GM21381 (cell line): ENCODE measurements at regions not wholly inside any gene's neighbourhood (a gene's known extent, or its start where the extent isn't known, plus 50 kb on each side); places are given as distances from the start of the nearest gene placed in this dataset.

Experiments used
- ATAC-seq: cut with Tn5 transposase; IDR thresholded peaks from one replicate; pipeline ENCODE4 v1.9.1; 2021; ENCODE audit warnings: mild to moderate bottlenecking, moderate library complexity; ENCODE audit not compliant: unreplicated experiment

GRCh38 chr1:182297335-182297734 lies 94.3 kb downstream of the GLUL start:
- no peak for ATAC-seq

DNA sequence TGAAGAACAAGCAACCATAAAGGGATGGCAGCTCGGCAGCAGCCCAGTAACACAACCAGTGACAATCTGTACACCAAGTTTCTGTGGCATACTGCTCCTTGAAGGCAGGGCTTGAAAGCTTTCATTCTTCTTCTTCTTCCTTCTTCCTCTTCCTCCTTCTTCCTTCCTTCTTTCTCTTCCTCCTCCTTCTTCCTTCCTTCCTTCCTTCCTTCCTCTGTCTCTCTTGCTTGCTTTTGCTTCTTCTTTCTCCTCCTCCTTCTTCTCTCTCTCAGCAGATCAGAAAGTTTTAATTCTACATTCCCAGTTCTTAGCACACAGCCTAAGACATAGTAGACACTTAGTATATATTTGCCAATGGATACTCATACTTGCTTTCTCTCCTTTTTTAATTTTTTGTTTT lies 95.9 kb downstream of the GLUL start:
- ATAC-seq: no peak

GRCh38 chr1:182293119-182293589 lies 98.4 kb downstream of the GLUL start:
- no peak for ATAC-seq

- ATAC-seq: no peak
These were observed 99.3 kb downstream of the GLUL start for GRCh38 chr1:182292193-182292741.

DNA sequence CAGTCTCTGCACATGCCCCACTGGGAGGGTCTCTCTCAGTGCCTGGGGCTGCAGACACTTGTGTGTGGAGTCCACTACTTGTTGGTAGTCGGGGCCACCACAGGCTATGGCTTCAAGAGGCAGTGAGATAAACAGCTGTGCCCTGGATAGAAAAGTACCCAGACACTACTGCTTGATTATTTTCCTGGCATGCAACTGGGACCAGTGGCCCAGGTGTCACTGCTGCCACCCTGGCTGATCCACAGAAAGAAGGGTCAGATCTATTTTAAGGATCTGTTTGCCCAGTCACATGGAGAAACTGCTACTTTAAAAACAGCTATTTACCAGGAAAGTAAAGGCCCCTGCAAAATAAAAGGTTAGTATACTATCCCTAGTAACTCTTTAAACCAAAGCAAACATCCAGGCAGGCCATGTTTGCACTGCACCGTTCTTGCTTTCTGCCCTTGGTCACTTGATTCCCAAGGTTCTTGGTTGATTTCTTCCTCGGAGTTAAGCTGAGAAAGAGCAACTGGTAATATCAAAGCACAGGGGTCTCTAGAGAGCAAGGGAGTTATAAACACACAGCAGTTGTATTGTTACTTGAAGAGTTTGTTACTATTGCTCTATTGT lies 99.9 kb downstream of the GLUL start:
- no peak for ATAC-seq

- ATAC-seq: no peak
These were observed 102.6 kb downstream of the GLUL start for GRCh38 chr1:182288749-182289604.

GRCh38 chr1:182286761-182287160 lies 104.8 kb downstream of the GLUL start:
- no peak for ATAC-seq

DNA sequence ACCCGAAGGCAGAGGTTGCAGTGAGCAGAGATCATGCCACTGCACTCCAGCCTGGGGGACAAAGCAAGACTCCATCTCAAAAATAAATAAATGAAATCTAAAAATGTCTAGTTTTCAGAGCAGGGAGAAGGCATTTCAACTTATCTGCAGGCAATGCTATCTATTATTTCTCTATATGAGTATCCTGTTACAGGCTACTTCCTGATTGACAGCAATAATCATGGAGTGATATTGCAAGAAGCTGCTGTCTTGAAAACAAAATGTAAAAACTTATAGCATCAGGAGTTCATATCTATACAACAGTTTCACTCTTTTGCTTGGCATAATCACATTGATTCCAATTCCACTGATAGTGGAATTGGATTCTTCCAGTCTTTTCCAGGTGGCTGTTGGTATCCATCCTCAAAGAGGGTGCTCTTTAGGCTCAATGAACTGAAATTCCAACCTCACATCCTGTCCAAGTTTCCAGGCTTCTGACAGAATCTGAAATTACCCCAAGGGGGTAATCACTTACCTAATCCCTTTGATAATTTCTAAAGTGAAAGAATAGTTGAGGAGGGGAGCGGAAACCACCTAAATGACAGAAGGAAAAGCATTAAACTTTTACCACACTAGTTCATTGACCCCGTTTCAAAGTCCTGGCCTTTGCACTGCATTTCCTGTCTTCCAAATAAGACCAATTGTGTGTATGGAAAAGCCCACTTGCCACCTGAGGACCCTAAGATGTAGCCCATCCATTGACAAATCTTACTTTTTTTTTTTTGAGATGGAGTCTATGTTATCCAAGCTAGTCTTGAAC lies 107.6 kb downstream of the GLUL start:
- ATAC-seq: no peak

- no peak for ATAC-seq
These were observed 110.0 kb downstream of the GLUL start for GRCh38 chr1:182281541-182281940.

GRCh38 chr1:182280504-182280900 lies 111.1 kb downstream of the GLUL start:
- no peak for ATAC-seq

DNA sequence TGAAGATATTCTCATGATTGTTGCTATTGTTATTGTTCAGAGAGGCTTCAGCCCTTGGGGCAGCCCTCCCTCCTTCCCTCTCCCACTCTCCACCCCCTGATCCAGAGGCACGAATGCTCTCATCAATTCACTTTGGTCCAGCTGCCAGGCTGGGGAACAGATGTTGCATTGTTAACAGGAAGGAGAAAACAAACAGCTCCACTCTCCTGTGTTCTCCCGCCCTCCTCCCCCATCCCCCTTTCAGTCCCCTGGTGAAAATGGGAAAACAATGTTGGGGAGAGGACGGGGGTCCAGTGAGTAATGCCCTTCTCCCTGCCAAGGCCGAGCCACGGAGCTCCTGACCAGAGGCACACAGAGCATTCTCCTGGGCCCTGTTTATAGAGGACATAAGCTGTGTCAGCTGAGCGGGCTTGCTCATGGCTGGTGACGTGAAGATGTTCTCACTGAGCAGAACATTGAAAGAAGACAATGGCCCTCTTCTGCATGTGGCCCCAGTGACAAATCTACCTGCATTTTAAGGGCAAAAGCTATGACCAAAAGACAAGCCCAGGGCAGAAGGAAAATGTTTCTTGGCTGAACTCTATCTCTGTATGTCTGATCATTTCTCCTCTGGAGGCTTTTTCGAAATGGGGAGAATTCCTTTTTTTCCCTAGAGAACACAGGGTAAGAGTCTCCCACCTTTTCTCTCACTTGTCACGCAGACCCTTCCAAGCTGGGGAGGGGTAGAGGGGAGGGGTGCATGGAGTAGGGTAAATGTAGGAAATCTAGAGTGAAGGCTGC lies 111.7 kb downstream of the GLUL start:
- no peak for ATAC-seq

- ATAC-seq: no peak
These were observed 112.3 kb downstream of the GLUL start for GRCh38 chr1:182279302-182279701.

DNA sequence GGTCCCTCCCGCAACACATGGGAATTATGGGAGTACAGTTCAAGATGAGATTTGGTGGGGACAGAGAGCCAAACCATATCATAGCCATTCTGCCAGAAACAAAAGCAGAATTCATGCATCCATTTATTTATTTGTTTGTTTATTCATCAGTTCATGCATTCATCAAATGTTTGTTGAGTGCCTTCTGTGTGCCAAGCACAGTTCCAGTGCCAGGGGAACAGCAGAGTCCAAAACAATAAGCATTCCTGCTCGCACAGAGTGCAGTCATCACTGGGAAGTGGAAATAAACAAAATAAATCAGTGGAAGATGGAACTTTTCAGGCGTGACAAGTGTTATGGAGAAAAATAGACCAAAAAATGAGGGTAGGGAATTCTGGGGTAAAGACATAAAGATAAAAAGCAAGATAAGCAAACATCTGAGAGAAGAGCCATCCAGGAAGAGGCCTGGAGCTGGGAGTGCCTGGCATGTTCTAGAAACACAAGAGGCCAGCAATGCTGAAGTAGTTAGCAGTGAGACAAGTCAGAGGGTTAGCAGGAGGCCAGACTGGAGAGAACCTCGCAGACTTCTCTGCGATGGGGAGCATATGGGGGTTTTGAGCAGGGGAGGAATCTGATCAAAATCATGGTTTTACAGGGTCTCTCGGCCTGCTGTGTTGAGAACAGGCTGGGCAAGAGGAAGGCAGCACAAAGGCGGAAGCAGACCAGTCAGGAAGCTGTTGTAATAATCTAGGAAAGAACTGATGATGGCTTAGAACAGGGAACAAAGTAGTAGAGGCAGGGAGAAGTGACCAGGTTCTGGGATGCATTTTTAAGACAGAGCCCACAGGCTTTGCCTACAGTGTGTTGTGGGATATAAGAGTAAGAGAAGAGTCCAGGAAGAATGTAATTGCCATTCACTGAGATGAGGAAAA lies 113.2 kb downstream of the GLUL start:
- no peak for ATAC-seq

DNA sequence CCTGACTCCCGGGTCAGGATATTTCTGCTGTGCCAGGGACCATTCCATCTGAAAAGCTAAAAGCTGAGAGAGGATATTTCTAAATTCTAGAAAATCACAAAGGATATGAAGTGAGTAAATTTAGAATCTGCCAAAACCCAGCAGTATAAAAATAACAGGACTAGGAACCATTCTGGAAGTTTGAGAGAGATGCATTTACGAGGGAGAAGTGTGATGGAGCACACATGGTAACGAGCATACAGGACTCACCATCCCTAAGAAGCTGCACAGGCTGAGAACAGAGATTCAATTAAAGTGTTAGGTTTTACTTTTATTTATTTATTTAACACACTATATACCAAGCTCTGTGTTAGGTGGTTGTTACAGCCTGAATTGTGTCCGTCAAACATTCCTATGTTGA lies 116.3 kb downstream of the GLUL start:
- no peak for ATAC-seq

- ATAC-seq: no peak
These were observed 117.0 kb downstream of the GLUL start for GRCh38 chr1:182274618-182275017.

DNA sequence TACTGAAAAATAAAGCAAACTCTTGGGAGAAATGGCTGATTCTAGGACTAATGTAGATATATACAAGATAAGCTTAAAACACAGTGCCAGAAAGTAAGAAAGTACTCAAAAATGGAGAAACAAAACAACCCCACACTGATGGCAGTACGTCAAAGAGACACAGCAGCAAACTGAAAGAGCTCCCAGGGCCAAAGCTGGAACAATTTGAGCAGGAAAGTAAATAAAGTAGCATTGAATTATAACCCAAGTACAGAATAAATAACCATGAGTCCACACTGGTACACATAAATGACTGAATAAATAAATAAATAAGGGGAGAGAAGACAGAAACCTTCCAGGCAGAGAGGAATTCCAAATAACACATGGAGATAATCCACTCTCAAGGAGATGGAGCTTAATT lies 120.9 kb downstream of the GLUL start:
- ATAC-seq: no peak

GRCh38 chr1:182269097-182269496 lies 122.5 kb downstream of the GLUL start:
- no peak for ATAC-seq

DNA sequence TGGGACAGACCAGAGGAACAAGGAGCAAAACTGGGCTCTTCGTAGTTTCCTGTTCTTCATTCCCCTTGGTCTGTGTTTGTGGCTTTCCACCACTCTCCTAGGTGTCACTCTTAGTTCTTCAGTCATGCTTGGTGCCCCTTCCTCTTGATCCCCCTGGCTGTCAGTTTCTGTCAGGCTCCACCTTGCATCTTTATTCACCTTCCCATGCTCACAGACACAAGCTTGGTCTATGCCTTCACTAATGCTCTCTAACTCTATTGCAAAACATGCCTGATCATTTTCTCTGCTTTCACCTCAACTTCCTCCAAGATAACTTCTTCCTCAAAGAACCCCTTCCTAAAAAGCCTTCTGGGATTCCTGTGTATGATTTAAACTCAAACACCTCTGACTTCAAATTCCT lies 122.9 kb downstream of the GLUL start:
- ATAC-seq: no peak

DNA sequence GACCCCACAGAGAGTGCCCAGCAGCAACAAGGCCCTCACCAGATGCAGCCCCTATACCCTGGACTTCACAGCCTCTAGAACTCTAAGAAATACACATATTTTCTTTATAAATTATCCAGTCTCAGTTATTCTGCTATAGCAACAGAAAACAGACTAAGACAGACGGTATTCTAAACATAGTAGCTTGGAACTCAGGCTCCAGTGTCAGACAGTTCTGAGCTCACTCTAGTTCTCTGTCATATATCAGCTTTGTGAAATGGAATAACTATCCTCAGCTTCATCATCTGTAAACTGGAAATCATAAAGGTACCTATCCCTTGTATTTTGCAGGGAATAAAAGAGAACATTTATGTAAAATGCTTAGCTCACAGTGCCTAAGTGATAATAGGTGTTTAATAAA lies 127.4 kb downstream of the GLUL start:
- no peak for ATAC-seq

DNA sequence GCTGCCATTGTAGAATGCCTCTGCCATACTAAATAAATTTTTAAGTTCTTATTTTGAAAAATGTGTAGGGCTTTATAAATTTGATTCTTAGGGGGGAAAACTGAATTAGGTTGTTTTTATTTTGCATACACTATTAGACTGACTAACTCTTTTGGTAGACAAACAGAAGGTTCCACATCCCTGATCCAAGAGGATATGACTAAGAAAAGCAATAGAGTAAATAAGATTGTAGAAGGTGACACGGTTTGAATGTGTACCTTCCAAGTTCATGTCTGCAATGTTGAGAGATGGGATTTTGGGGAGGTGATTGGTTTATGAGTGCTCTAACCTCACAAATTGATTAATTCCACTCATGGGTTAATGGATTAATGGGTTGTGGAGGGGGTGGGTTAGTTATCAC lies 127.9 kb downstream of the GLUL start:
- ATAC-seq: no peak
